Endodermal cell (in vitro differentiated cells): ENCODE measurements at regions not wholly inside any gene's neighbourhood (a gene's known extent, or its start where the extent isn't known, plus 50 kb on each side); places are given as distances from the start of the nearest gene placed in this dataset.

Experiments used
- DNase-seq: peaks from one replicate; pipeline ENCODE4 v3.0.0-alpha.2; 2017
- H3K27ac ChIP-seq: 2 replicates; pipeline ENCODE4 v1.5.1; 2013; ENCODE audit warnings: mild to moderate bottlenecking, low read depth, low read length, moderate library complexity
- H3K27me3 ChIP-seq: 2 replicates; pipeline ENCODE4 v1.6.1; 2013; ENCODE audit warnings: mild to moderate bottlenecking, low read length, moderate library complexity; ENCODE audit not compliant: insufficient read depth, control insufficient read depth, poor library complexity, severe bottlenecking
- H3K36me3 ChIP-seq: 2 replicates; pipeline ENCODE4 v1.7.0; 2013; ENCODE audit warnings: mild to moderate bottlenecking, low read length, moderate library complexity; ENCODE audit not compliant: control insufficient read depth, insufficient read depth
- H3K4me1 ChIP-seq: one replicate; pipeline ENCODE4 v1.7.0; 2013; ENCODE audit warnings: low read length; ENCODE audit not compliant: control insufficient read depth, insufficient read depth
- H3K4me3 ChIP-seq: 2 replicates; pipeline ENCODE4 v1.5.1; 2013; ENCODE audit warnings: mild to moderate bottlenecking, low read length, moderate library complexity
- H3K9ac ChIP-seq: 2 replicates; pipeline ENCODE4 v1.6.1; 2013; ENCODE audit warnings: mild to moderate bottlenecking, low read length, moderate library complexity; ENCODE audit not compliant: poor library complexity, severe bottlenecking; ENCODE audit errors: extremely low read depth
- H3K9me3 ChIP-seq: 2 replicates; pipeline ENCODE4 v1.6.1; 2013; ENCODE audit warnings: mild to moderate bottlenecking, low read length, moderate library complexity; ENCODE audit not compliant: control insufficient read depth
- H3K27ac Mint-ChIP-seq: 2 replicates; pipeline ENCODE4 v1.8.0; 2020; ENCODE audit warnings: mixed read lengths
- H3K27me3 Mint-ChIP-seq: 2 replicates; pipeline ENCODE4 v1.8.0; 2021; ENCODE audit warnings: mild to moderate bottlenecking, mixed read lengths; ENCODE audit not compliant: insufficient read depth
- H3K36me3 Mint-ChIP-seq: 2 replicates; pipeline ENCODE4 v1.8.0; 2020; ENCODE audit warnings: low read depth, mixed read lengths
- H3K4me1 Mint-ChIP-seq: 2 replicates; pipeline ENCODE4 v1.8.0; 2020; ENCODE audit warnings: mixed read lengths
- H3K4me3 Mint-ChIP-seq: 2 replicates; pipeline ENCODE4 v1.8.0; 2020; ENCODE audit warnings: mild to moderate bottlenecking, moderate library complexity, mixed read lengths
- H3K9me3 Mint-ChIP-seq: 2 replicates; pipeline ENCODE4 v1.8.0; 2020; ENCODE audit warnings: mild to moderate bottlenecking, mixed read lengths
- CTCF ChIP-seq: fragments of 200-600 bp; sonication (generic); conservative IDR thresholded peaks from 2 replicates; pipeline ENCODE4 v1.5.0; 2021; ENCODE audit warnings: antibody characterized with exemption, mild to moderate bottlenecking
- WGBS, 2 experiments: methylation state at CpG; one replicate each; pipeline versions ENCODE4 v1.1.5 to v1.1.7; 2013; ENCODE audit warnings: missing lambda C conversion rate in 2 of 2, mixed read lengths in 1 of 2; ENCODE audit not compliant: insufficient coverage in 1 of 2, insufficient read length in 1 of 2; 5-methylcytosine and 5-hydroxymethylcytosine counted together

GRCh38 chr5:123882319-123882964 lies 370.5 kb downstream of the CSNK1G3 start:
- no peak for TF ChIP-seq CTCF
- DNase-seq: no peak
- Mint-ChIP-seq H3K4me1 (peaks cover 21% of the 10 kb centered on the region), H3K27ac (no peak overlapping the region), H3K9me3 (peaks cover 7% of the 10 kb centered on the region), H3K36me3 (no peaks in the 10 kb centered on the region), H3K4me3 (no peak overlapping the region), H3K27me3 (no peaks in the 10 kb centered on the region)
- Histone ChIP-seq H3K4me1 (peaks cover 3% of the 10 kb centered on the region), H3K9me3 (no peaks in the 10 kb centered on the region), H3K27me3 (no peaks in the 10 kb centered on the region), H3K9ac (no peak overlapping the region), H3K27ac (no peak overlapping the region), H3K36me3 (no peaks in the 10 kb centered on the region), H3K4me3 (no peak overlapping the region)
- 53 to 69% methylated on average over 3 to 4 of the region's 5 CpGs for WGBS, 2 experiments

GRCh38 chr5:123881759-123882244 lies 369.8 kb downstream of the CSNK1G3 start:
- Mint-ChIP-seq H3K9me3 (peaks cover 7% of the 10 kb centered on the region), H3K4me3 (no peak overlapping the region), H3K36me3 (no peaks in the 10 kb centered on the region), H3K27ac (no peak overlapping the region), H3K27me3 (no peaks in the 10 kb centered on the region), H3K4me1 (peaks cover 23% of the 10 kb centered on the region)
- H3K4me3 ChIP-seq: no peak overlapping the region
- no peak overlapping the region for H3K27ac ChIP-seq
- WGBS, 2 experiments: 70 to 86% methylated on average over 5 to 6 of the region's 6 CpGs
- peaks cover 3% of the 10 kb centered on the region for H3K4me1 ChIP-seq
- no peak overlapping the region for H3K9ac ChIP-seq
- TF ChIP-seq CTCF: no peak
- no peak for DNase-seq
- H3K36me3 ChIP-seq: no peaks in the 10 kb centered on the region
- H3K9me3 ChIP-seq: no peaks in the 10 kb centered on the region
- H3K27me3 ChIP-seq: no peaks in the 10 kb centered on the region

GRCh38 chr5:123880875-123881274 lies 368.9 kb downstream of the CSNK1G3 start:
- Histone ChIP-seq H3K4me3 (no peak overlapping the region), H3K27ac (no peak overlapping the region), H3K4me1 (peaks cover 11% of the 10 kb centered on the region), H3K9me3 (no peaks in the 10 kb centered on the region), H3K36me3 (no peaks in the 10 kb centered on the region), H3K27me3 (no peaks in the 10 kb centered on the region), H3K9ac (no peak overlapping the region)
- Mint-ChIP-seq H3K4me3 (no peak overlapping the region), H3K27me3 (no peaks in the 10 kb centered on the region), H3K9me3 (peaks cover 7% of the 10 kb centered on the region), H3K4me1 (peaks cover 32% of the 10 kb centered on the region), H3K27ac (no peak overlapping the region), H3K36me3 (no peaks in the 10 kb centered on the region)
- no peak for TF ChIP-seq CTCF
- DNase-seq: no peak
